ENCODE measurements at regions not wholly inside any gene's neighbourhood (a gene's known extent, or its start where the extent isn't known, plus 50 kb on each side); places are given as distances from the start of the nearest gene placed in this dataset.

DNA sequence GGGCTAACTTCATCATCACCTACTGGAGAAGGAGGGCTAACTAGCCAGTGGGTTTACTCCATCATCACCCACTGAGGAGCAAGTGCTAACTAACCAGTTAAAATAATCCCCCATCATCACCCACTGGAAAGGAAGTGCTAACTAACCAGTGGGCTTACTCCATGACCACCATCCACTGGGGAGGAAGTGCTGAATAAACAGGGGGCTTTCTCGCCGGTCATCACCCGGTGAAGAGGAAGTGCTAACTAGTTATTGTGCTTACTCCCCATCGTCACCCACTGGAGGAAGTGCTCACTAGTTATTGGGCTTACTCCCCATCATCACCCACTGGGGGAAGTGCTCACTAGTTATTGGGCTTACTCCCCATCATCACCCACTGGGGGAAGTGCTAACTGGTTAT lies 124.4 kb upstream of the SALL3 start:
- TF ChIP-seq POLR2AphosphoS5 (IDR thresholded peaks at IDR 0.05; ENCODE audit: low read depth, low read length): no peak
- TF ChIP-seq POLR2A (IDR thresholded peaks at IDR 0.05; ENCODE audit: low read depth, low read length): no peak
- TF ChIP-seq TAF1 (IDR thresholded peaks at IDR 0.05; ENCODE audit: borderline replicate concordance, low read depth, low read length): no peak

Data from GM12892 (cell line).